WERI-Rb-1 (cell line): ENCODE measurements at regions not wholly inside any gene's neighbourhood (a gene's known extent, or its start where the extent isn't known, plus 50 kb on each side); places are given as distances from the start of the nearest gene placed in this dataset.

ENCODE experiments used
- DNase-seq: peaks from one replicate; pipeline ENCODE4 v3.0.0-alpha.2; 2020
- H3K27ac ChIP-seq: fragments of 250-450 bp; sonication (Bioruptor Pico); 2 replicates; pipeline ENCODE4 v1.5.1; 2020; ENCODE audit warnings: mild to moderate bottlenecking, moderate library complexity
- H3K27me3 ChIP-seq: fragments of 250-450 bp; sonication (Bioruptor Pico); 2 replicates; pipeline ENCODE4 v1.5.1; 2021; ENCODE audit warnings: mild to moderate bottlenecking, low read depth, moderate library complexity; ENCODE audit not compliant: insufficient read depth, severe bottlenecking
- H3K36me3 ChIP-seq: fragments of 250-450 bp; sonication (Bioruptor Pico); 2 replicates; pipeline ENCODE4 v1.5.1; 2020; ENCODE audit warnings: mild to moderate bottlenecking, moderate library complexity
- H3K4me3 ChIP-seq: 2 replicates; pipeline ENCODE4 v1.5.1; 2011; ENCODE audit warnings: low read depth, mild to moderate bottlenecking, control low read depth, low read length
- H3K9me3 ChIP-seq: fragments of 250-450 bp; sonication (Bioruptor Pico); 2 replicates; pipeline ENCODE4 v1.5.1; 2021; ENCODE audit warnings: mild to moderate bottlenecking, moderate library complexity; ENCODE audit not compliant: severe bottlenecking
- TF ChIP-seq, protein P1 (sequence below): IDR thresholded peaks from 2 replicates; pipeline ENCODE4 v1.5.1; 2011; ENCODE audit warnings: low read depth, mild to moderate bottlenecking, control low read depth, inconsistent platforms, low read length

DNA sequence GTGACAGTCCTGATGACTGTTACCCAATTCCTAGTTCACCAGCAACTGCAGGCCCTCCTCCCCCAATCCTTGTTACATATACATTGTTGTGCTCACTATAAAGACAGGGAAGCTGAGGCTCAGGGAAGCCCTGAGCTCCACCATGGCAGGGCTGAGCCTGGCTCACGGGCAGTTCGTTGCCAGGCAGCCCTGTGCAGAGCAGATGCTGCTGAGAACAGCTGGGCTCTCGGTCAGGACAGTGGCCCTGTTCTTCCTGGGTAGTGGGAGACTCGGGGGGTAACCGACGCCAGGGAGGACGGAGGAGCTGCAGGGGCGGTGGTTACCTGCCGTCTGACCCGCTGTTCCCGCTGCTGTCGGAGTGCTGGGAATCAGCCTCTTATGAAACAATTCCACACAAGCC is 80.9 kb upstream of the ZNF469 start:
- H3K4me3 ChIP-seq, result no peak overlapping the region
- no peak for DNase-seq
- TF ChIP-seq, protein P1, sequence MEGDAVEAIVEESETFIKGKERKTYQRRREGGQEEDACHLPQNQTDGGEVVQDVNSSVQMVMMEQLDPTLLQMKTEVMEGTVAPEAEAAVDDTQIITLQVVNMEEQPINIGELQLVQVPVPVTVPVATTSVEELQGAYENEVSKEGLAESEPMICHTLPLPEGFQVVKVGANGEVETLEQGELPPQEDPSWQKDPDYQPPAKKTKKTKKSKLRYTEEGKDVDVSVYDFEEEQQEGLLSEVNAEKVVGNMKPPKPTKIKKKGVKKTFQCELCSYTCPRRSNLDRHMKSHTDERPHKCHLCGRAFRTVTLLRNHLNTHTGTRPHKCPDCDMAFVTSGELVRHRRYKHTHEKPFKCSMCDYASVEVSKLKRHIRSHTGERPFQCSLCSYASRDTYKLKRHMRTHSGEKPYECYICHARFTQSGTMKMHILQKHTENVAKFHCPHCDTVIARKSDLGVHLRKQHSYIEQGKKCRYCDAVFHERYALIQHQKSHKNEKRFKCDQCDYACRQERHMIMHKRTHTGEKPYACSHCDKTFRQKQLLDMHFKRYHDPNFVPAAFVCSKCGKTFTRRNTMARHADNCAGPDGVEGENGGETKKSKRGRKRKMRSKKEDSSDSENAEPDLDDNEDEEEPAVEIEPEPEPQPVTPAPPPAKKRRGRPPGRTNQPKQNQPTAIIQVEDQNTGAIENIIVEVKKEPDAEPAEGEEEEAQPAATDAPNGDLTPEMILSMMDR, result no peak
- no peak overlapping the region for H3K27ac ChIP-seq
- H3K27me3 ChIP-seq, result no peaks in the 10 kb centered on the region
- no peaks in the 10 kb centered on the region for H3K9me3 ChIP-seq
- H3K36me3 ChIP-seq, result no peaks in the 10 kb centered on the region

GRCh38 chr16:88302666-88303065 is 80.1 kb upstream of the ZNF469 start:
- no peak for DNase-seq
- H3K27ac ChIP-seq, result no peak overlapping the region
- H3K9me3 ChIP-seq, result no peaks in the 10 kb centered on the region
- H3K4me3 ChIP-seq, result no peak overlapping the region
- no peaks in the 10 kb centered on the region for H3K36me3 ChIP-seq
- H3K27me3 ChIP-seq, result no peaks in the 10 kb centered on the region
- TF ChIP-seq, protein P1, result no peak

DNA sequence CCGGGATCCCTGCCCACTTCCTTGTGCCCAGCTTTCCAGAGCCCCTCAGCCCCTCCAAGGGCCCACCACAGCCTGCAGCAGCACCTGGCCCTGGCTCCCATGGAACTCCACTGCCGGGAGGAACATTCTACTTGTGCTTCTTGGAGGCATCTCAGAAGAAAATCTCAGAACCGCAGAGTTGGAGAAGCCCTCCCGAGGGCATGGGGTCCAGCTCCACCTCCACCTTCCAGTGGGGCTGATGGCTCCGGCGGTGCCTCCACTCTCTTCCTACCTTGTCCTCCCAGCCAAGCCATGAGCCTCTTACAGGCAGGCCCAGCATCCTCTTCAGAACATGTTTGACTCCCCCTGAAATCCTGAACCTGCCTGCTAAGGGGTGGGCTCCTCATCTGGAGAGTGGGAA is 79.4 kb upstream of the ZNF469 start:
- H3K4me3 ChIP-seq, result no peak overlapping the region
- no peak for DNase-seq
- no peaks in the 10 kb centered on the region for H3K36me3 ChIP-seq
- H3K27ac ChIP-seq, result no peak overlapping the region
- TF ChIP-seq, protein P1, result no peak
- H3K27me3 ChIP-seq, result no peaks in the 10 kb centered on the region
- no peaks in the 10 kb centered on the region for H3K9me3 ChIP-seq

GRCh38 chr16:88303890-88304819 is 78.6 kb upstream of the ZNF469 start:
- Histone ChIP-seq H3K36me3 (no peaks in the 10 kb centered on the region), H3K27me3 (no peaks in the 10 kb centered on the region)
- no peak for DNase-seq

GRCh38 chr16:88305176-88305575 is 77.6 kb upstream of the ZNF469 start:
- no peak for DNase-seq
- TF ChIP-seq, protein P1, result no peak
- Histone ChIP-seq H3K9me3 (no peaks in the 10 kb centered on the region), H3K4me3 (no peak overlapping the region), H3K27me3 (no peaks in the 10 kb centered on the region), H3K36me3 (no peaks in the 10 kb centered on the region), H3K27ac (no peak overlapping the region)

More at GRCh38 chr16:88303890-88304819, 78.6 kb upstream of the ZNF469 start:
- Histone ChIP-seq H3K27ac (no peak overlapping the region), H3K4me3 (no peak overlapping the region), H3K9me3 (no peaks in the 10 kb centered on the region)
- TF ChIP-seq, protein P1, result no peak
